GM21381 (cell line): ENCODE measurements at regions not wholly inside any gene's neighbourhood (a gene's known extent, or its start where the extent isn't known, plus 50 kb on each side); places are given as distances from the start of the nearest gene placed in this dataset.
"Not testable (repeated sequence)": the region's sequence is repeated elsewhere in the genome, so short reads cannot be mapped to it uniquely, and the experiment has no call there.

Experiments used
- ATAC-seq: cut with Tn5 transposase; IDR thresholded peaks from one replicate; pipeline ENCODE4 v1.9.1; 2021; ENCODE audit warnings: mild to moderate bottlenecking, moderate library complexity; ENCODE audit not compliant: unreplicated experiment

GRCh38 chr2:8438996-8439395 lies 242.9 kb upstream of the ID2 start:
- no peak for ATAC-seq

GRCh38 chr2:8440029-8440778 lies 241.7 kb upstream of the ID2 start:
- no peak for ATAC-seq

GRCh38 chr2:8441371-8441770 lies 240.5 kb upstream of the ID2 start:
- ATAC-seq: no peak

GRCh38 chr2:8441986-8442385 lies 239.9 kb upstream of the ID2 start:
- ATAC-seq: peak; percentile 70

- no peak for ATAC-seq
Measured at GRCh38 chr2:8442833-8443486, 238.9 kb upstream of the ID2 start.

- no peak for ATAC-seq
Measured at GRCh38 chr2:8445580-8445979, 236.3 kb upstream of the ID2 start.

- ATAC-seq: not testable (repeated sequence)
Measured at GRCh38 chr2:8446751-8447150, 235.1 kb upstream of the ID2 start.

- no peak for ATAC-seq
Measured at GRCh38 chr2:8447610-8448221, 234.1 kb upstream of the ID2 start.

- no peak for ATAC-seq
Measured at GRCh38 chr2:8448824-8449556, 232.9 kb upstream of the ID2 start.

GRCh38 chr2:8451273-8451672 lies 230.6 kb upstream of the ID2 start:
- ATAC-seq: no peak

- ATAC-seq: no peak
Measured at GRCh38 chr2:8452296-8452695, 229.6 kb upstream of the ID2 start.

- ATAC-seq: no peak
Measured at GRCh38 chr2:8452979-8453903, 228.6 kb upstream of the ID2 start.

GRCh38 chr2:8453904-8454302 lies 228.0 kb upstream of the ID2 start:
- no peak for ATAC-seq

GRCh38 chr2:8454797-8455196 lies 227.1 kb upstream of the ID2 start:
- ATAC-seq: no peak

- ATAC-seq: no peak
Measured at GRCh38 chr2:8455236-8456150, 226.4 kb upstream of the ID2 start.

GRCh38 chr2:8456151-8457091 lies 225.4 kb upstream of the ID2 start:
- ATAC-seq: peak; percentile 64

GRCh38 chr2:8457092-8457481 lies 224.8 kb upstream of the ID2 start:
- ATAC-seq: no peak
